DND-41 (cell line): ENCODE measurements at regions not wholly inside any gene's neighbourhood (a gene's known extent, or its start where the extent isn't known, plus 50 kb on each side); places are given as distances from the start of the nearest gene placed in this dataset.

Source experiments
- EZH2 ChIP-seq: IDR thresholded peaks from 3 replicates; pipeline ENCODE4 v1.6.1; 2012; ENCODE audit warnings: borderline replicate concordance, low read depth, mild to moderate bottlenecking, moderate library complexity, low read length, inconsistent platforms; ENCODE audit not compliant: severe bottlenecking
- TF ChIP-seq, protein P1 (sequence below): IDR thresholded peaks from 2 replicates; pipeline ENCODE4 v1.5.1; 2012; ENCODE audit warnings: borderline replicate concordance, low read length, moderate library complexity, mild to moderate bottlenecking; ENCODE audit not compliant: poor library complexity, severe bottlenecking; ENCODE audit errors: extremely low read depth

- TF ChIP-seq, protein P1, sequence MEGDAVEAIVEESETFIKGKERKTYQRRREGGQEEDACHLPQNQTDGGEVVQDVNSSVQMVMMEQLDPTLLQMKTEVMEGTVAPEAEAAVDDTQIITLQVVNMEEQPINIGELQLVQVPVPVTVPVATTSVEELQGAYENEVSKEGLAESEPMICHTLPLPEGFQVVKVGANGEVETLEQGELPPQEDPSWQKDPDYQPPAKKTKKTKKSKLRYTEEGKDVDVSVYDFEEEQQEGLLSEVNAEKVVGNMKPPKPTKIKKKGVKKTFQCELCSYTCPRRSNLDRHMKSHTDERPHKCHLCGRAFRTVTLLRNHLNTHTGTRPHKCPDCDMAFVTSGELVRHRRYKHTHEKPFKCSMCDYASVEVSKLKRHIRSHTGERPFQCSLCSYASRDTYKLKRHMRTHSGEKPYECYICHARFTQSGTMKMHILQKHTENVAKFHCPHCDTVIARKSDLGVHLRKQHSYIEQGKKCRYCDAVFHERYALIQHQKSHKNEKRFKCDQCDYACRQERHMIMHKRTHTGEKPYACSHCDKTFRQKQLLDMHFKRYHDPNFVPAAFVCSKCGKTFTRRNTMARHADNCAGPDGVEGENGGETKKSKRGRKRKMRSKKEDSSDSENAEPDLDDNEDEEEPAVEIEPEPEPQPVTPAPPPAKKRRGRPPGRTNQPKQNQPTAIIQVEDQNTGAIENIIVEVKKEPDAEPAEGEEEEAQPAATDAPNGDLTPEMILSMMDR = no peak
- no peak for TF ChIP-seq EZH2
Observed at GRCh38 chr5:92559331-92559730, 1021.7 kb downstream of the NR2F1-AS1 start.
